NCI-H1930 (cell line): ENCODE measurements at regions not wholly inside any gene's neighbourhood (a gene's known extent, or its start where the extent isn't known, plus 50 kb on each side); places are given as distances from the start of the nearest gene placed in this dataset.

Source experiments
- DNase-seq, 2 experiments: peaks; one replicate each; lab custom pipeline; 2025; lab: John Stamatoyannopoulos, UW

- DNase-seq, result no peak
Measured at GRCh38 chrX:39853417-39854030, 244.2 kb downstream of the BCOR start.

GRCh38 chrX:39854772-39855747, 242.7 kb downstream of the BCOR start:
- no peak for DNase-seq

DNA sequence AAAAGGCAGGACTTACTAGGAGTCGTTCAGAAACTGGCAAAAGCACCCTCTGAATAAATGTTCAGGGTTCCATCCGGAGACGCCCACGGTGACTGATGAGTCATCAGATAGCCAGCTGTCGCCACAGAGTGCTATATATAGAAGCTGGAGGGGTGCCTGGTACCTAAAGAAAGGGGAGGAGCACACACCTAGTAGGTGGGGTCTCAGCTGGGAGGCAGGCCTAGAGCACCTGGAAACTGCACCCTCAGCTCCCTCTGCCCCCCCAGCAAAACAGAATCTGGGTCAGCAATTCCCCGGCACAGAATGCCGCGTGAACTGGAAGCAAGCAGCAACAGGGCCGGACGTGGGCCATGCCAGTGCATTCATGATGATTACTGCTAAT, 242.0 kb downstream of the BCOR start:
- DNase-seq, result no peak

DNA sequence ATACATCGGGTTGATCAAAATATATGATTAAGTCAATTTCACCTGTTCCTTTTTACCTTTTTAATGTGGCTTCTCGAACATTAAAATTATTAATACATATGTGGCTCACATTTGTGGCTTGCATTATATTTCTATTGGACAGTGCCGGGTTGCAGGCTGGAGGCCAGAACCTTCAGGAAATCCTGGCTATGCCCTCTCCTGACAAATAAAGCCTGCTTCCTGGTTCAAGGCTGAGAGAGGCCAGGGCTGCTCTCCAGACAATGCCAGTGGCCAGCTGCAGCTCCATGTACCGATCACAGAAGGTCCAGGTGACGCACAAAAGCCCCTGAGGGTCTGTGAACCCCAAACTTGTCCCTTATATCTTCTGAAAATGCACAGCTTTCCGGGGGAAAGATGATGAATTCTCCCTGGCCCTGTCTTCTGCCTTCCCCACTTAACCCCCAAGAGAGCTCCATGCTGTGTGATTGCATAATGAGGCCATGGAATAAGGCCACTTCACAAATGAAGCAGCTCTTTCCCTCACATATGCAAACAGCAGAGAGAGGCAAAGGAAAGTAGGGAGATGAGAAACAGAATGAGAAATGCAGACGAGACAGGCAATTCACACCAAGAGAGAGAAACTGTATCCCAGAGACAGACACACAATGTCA, 241.2 kb downstream of the BCOR start:
- no peak for DNase-seq

GRCh38 chrX:39857780-39858179, 240.0 kb downstream of the BCOR start:
- DNase-seq, result no peak

GRCh38 chrX:39859991-39860861, 237.5 kb downstream of the BCOR start:
- DNase-seq, result no peak

DNA sequence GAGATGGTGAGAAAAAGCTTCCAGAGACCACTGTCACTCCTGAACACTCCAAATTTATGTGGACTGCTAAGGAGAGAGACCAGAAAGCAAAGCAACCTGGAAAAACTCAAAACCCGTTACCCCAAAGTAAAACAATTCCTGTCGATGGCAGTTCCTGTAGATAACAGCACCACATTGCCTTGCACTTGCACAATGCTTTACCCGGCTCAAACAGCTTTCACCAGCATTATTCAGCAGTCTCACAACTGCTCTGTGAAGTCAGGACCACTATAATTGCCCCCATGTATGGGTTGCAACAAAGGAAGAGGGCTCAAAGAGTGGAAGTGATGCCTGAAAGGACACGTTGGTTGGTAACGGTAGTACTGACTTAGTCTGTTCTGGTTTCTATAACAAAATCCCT, 234.8 kb downstream of the BCOR start:
- DNase-seq, result no peak

DNA sequence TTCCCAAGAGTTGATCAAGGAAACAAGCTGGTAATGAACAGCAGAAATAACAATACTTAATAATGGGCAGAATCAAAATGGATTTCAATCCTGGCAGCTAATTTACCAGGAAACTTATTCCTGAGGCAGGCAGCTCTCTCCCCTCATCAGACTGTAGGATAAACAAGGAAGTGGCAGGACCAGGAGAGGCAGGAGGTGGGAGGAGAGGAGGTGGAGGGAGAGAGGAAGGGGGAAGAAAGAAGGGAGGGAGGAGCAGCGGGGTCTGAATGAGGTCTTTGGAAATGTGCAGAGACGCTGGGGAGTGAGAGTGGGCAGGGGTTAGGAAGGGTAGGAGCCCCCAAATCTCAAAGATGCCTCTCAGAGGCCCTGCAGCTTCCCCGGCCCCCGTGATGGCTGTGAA, 231.5 kb downstream of the BCOR start:
- no peak for DNase-seq

- no peak for DNase-seq
Measured at GRCh38 chrX:39869846-39870601, 227.7 kb downstream of the BCOR start.

- DNase-seq, result no peak
Measured at GRCh38 chrX:39871648-39872047, 226.1 kb downstream of the BCOR start.

DNA sequence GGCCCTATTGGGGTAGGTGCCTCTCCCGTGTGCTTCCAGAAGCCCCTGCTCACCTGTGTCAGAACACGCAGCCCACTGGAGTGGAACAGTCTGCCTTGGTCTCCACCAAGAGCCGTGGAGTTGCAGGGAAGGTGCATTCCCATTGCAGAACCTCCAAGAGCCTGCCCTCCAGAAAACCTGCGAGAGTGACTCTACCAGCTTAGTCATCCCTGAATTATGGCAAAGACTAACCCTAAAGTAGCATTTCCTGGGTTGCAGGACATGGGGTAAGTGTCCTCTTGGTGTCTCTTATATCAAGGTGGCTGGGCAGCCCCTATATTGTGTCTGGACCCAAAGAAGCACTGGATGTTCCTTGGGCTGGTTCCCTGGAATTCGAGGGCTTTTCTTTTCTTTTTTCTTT, 224.6 kb downstream of the BCOR start:
- no peak for DNase-seq

- no peak for DNase-seq
Measured at GRCh38 chrX:39874202-39874816, 223.4 kb downstream of the BCOR start.

DNA sequence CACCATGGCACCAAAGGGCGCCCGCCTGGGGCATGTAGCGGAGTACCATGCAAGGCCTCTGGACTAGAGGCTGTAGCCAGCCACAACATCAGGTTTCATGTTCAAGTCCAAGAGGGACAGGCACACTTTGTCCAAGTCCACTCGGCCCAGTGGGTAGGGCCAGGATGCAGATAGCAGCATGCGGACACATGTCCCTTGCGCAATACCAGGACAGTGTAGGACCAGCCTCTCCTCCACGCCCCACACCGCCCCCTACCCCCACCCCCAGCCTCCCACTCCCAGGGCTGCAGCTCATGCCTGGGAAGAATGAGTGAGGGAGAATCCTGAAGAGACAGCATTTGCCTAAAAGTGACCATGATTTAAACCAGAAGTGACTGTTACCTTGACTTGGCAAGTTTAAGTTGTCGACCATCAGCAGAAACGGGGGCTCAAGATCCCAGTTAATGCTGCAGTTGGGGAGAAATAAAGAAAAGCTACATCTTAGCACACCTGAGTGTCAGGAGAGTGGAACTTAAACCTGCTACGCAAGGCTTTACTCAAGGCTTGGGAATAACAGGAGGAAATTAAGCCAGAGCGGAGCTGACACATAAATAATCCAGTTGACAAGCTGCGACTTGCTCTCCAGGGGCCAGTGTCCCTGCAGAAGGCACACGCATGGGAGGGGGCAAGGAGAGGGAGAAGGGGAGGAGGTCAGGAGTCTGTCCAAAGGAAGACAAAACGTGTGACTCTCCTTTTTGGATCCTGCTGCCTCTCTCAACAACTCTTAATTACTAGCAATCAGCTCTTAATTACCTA, 221.7 kb downstream of the BCOR start:
- no peak for DNase-seq

DNA sequence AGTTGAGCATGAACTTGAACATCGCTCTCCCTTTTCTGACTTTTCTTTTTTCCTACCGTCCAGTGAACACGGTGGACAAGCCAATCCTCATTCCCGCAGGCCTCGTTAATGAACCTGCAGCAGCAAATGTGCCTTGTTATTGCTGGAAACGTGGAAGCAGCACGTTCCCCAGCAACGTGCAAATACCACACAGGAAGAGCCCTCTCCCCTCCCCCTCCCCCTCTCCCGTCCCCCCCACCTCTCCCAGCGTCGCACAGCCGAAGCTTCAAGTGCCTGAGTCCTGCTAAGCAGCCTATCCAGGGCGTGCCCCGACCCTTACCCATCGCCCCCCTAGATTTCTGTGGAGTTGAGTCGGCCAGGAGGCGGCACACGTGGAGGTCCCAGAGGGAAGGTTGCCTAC, 219.9 kb downstream of the BCOR start:
- no peak for DNase-seq

DNA sequence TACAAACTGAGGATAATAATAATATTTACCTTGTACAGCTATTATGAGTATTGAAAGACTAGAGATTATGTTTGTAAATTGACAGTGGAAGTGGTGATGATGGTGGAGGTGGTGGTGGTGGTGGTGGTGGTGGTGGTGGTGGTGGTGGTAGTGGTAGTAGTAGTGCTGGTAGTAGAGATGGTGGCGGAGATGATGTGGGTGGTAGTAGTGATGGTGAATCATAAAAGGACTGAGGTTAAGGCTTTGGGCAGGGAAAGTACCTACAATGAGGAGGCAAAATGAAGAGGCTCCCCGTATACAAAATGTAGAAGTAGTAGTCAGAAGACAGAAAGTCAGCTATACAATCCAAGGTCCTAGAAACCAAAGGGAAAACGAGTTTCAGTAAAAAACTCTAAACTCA, 214.1 kb downstream of the BCOR start:
- no peak for DNase-seq

DNA sequence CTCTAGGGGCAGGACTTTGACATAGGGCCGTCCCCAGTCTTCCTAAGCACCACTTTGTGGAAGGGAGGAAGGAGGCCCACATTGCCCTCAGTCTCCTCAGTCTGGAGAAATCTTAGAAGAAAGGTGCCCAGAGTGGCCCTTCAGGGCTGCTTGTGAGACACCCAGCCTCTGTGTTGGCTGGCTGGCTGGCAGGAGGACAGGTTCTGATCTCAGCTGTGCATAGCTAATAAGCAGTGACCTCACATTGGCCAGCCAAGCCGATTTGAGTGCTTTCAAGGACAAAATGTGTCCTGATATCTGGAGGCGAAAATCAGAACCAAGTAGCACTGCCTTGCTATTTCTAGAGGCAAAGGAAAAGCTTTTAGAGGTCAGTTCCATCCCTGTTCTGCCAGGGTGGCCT, 211.5 kb downstream of the BCOR start:
- DNase-seq, result no peak

GRCh38 chrX:39888730-39889129, 209.0 kb downstream of the BCOR start:
- no peak for DNase-seq

- no peak for DNase-seq
Measured at GRCh38 chrX:39889704-39890103, 208.1 kb downstream of the BCOR start.

DNA sequence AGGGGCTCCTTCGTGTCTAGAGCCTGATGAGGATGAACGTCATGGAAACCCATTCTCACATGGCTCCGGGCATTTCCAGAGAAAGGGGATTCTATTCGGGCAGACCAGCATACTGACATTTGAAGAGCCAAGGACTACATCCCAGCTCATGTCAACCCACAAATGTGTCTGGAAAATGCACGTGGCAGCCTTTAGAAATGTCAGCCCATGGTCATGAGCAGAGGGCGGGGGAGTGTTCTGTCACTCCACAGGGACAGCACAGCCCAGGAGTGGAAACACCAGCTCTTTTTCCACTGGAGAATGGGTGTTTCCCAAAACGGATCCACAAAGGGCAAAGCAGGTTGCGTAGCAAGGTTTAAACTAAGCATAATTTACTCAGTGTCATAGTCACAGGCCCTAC, 207.0 kb downstream of the BCOR start:
- DNase-seq, result no peak

DNA sequence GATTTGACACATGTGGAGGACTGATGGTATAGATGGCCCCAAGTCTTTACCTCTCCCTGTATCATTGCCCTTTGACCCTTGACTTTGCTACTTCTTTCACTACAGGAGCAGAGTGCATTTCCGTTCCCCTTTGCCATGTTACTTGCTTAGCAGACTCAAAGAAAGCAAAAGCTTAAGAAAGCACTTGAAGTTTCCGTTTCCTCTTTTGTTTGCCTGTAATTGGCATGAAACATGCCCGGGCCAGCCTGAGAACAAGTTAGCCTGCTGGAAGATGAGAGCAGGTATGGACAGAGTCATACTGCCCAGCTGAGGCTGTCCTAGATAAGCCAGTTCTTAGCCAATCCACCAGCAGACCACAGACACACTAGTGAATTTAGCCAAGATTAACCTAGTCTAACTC, 206.0 kb downstream of the BCOR start:
- no peak for DNase-seq
